Aorta (tissue), 5 donors: ENCODE measurements at regions not wholly inside any gene's neighbourhood (a gene's known extent, or its start where the extent isn't known, plus 50 kb on each side); places are given as distances from the start of the nearest gene placed in this dataset.
A peak's percentile ranks its signal among the peaks of the same experiment; 100 is the strongest.

Experiments used
- ATAC-seq: fragments of 200-7000 bp; cut with Tn5 transposase; one replicate; pipeline ENCODE4 v1.9.1; 2022; ENCODE audit warnings: moderate library complexity; ENCODE audit not compliant: low FRiP score
- DNase-seq, 2 donors: peaks; one replicate each; pipeline ENCODE4 v3.0.0-alpha.2; 2020
- H3K27ac ChIP-seq, 2 donors: one replicate each; pipeline ENCODE4 v1.5.1; 2013; ENCODE audit warnings: low read length in 2 of 2, mild to moderate bottlenecking in 2 of 2, moderate library complexity in 2 of 2, control low read depth in 1 of 2, inconsistent platforms in 1 of 2, low read depth in 1 of 2
- H3K27me3 ChIP-seq, 2 donors: one replicate each; pipeline ENCODE4 v1.6.1; 2013; ENCODE audit warnings: control low read depth in 1 of 2, low read length in 1 of 2, mild to moderate bottlenecking in 1 of 2, moderate library complexity in 1 of 2; ENCODE audit not compliant: insufficient read depth in 2 of 2, control insufficient read depth in 1 of 2
- H3K36me3 ChIP-seq, 2 donors: one replicate each; pipeline ENCODE4 v1.6.1; 2013; ENCODE audit warnings: control low read depth in 1 of 2, low read length in 1 of 2, mild to moderate bottlenecking in 1 of 2; ENCODE audit not compliant: insufficient read depth in 2 of 2, control insufficient read depth in 1 of 2
- H3K4me1 ChIP-seq, 2 donors: one replicate each; pipeline ENCODE4 v1.6.1; 2013; ENCODE audit warnings: low read length in 2 of 2, control low read depth in 1 of 2, mild to moderate bottlenecking in 1 of 2, moderate library complexity in 1 of 2; ENCODE audit not compliant: insufficient read depth in 2 of 2, control insufficient read depth in 1 of 2
- H3K4me3 ChIP-seq, 2 donors: one replicate each; pipeline ENCODE4 v1.5.1; 2013; ENCODE audit warnings: low read length in 2 of 2, control low read depth in 1 of 2, mild to moderate bottlenecking in 1 of 2
- H3K9me3 ChIP-seq: one replicate; pipeline ENCODE4 v1.6.1; 2013; ENCODE audit warnings: mild to moderate bottlenecking, low read length; ENCODE audit not compliant: control insufficient read depth
- WGBS, 2 donors: extraction: QIAGEN DNeasy Blood & Tissue Kit; methylation state at CpG; one replicate each; pipeline ENCODE4 v1.1.7; 2013; 5-methylcytosine and 5-hydroxymethylcytosine counted together
- intact Hi-C, 2 donors: fragments of 100-400 bp; cut with DNase I; formaldehyde crosslinking; loops; one replicate each; pipeline versions ENCODE4 v1.14.2 to v1.15.0; 2022
- donor health status: healthy with polysubstance abuse.
- donor health status: Bipolar disorder and iron deficiency.
- donor health status: DM: no; HTN: no; CAD: no.
- donor health status: DM: no; HTN: no; CAD: no.
- donor health status: DM: yes; HTN: yes; CAD: no.

DNA sequence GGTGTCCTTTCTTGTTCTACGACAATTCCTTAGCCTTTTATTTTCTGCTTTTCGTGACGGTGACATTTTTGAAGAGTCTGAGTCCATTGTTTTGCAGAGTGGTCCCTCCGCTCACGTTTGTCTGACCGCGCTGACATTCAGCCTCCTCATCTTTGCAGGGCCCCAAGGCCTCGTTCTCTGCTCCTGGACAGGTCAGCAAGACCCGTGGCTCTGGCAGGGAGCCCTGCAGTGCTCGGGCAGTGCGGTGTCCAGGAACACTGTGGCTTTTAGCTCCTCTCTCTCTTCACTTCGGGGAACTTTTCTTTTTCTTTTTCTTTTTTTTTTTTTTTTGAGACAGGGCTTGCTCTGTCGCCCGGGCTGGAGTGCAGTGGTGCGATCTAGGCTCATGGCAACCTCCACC, 142.5 kb downstream of the DNAJB6 start:
- ATAC-seq: no peak
- Histone ChIP-seq H3K36me3 (no peaks in the 10 kb centered on the region), H3K4me1 (no peaks in the 10 kb centered on the region), H3K4me3 (no peak overlapping the region), H3K27me3 (no peaks in the 10 kb centered on the region), H3K27ac (no peak overlapping the region), H3K9me3 (no peaks in the 10 kb centered on the region)
- WGBS, 2 donors: 74 to 78% methylated on average over 15 of the region's 15 CpGs
- peak in 1 of 2 donors; percentile 40 for DNase-seq
- intact Hi-C loops: no loop called here

GRCh38 chr7:157480371-157481050, 143.7 kb downstream of the DNAJB6 start:
- DNase-seq: peak in 1 of 2 donors; percentile 41
- Histone ChIP-seq H3K27me3 (no peaks in the 10 kb centered on the region), H3K9me3 (no peaks in the 10 kb centered on the region), H3K27ac (no peak overlapping the region), H3K4me1 (no peaks in the 10 kb centered on the region), H3K36me3 (no peaks in the 10 kb centered on the region), H3K4me3 (no peak overlapping the region)
- WGBS, 2 donors: 78 to 83% methylated on average over 20 of the region's 20 CpGs
- intact Hi-C loops: no loop called here
- ATAC-seq: no peak

GRCh38 chr7:157481389-157481788, 144.6 kb downstream of the DNAJB6 start:
- 92 to 97% methylated on average over 6 of the region's 6 CpGs for WGBS, 2 donors
- intact Hi-C loops: no loop called here
- Histone ChIP-seq H3K9me3 (no peaks in the 10 kb centered on the region), H3K36me3 (no peaks in the 10 kb centered on the region), H3K27me3 (no peaks in the 10 kb centered on the region), H3K4me3 (no peak overlapping the region), H3K4me1 (no peaks in the 10 kb centered on the region), H3K27ac (no peak overlapping the region)
- ATAC-seq (no peak), DNase-seq (peak in 1 of 2 donors; percentile 5)

GRCh38 chr7:157482025-157482424, 145.2 kb downstream of the DNAJB6 start:
- 97 to 98% methylated on average over 8 of the region's 8 CpGs for WGBS, 2 donors
- no peak for ATAC-seq

GRCh38 chr7:157482517-157483087, 145.8 kb downstream of the DNAJB6 start:
- no peaks in the 10 kb centered on the region for H3K27me3 ChIP-seq
- no peak for DNase-seq
- H3K4me1 ChIP-seq: no peaks in the 10 kb centered on the region
- no peaks in the 10 kb centered on the region for H3K36me3 ChIP-seq
- no peak overlapping the region for H3K4me3 ChIP-seq
- WGBS, 2 donors: 21 to 50% methylated on average over 4 to 7 of the region's 7 CpGs
- intact Hi-C loops: no loop called here
- ATAC-seq: no peak
- H3K9me3 ChIP-seq: no peaks in the 10 kb centered on the region
- no peak overlapping the region for H3K27ac ChIP-seq

More at GRCh38 chr7:157482025-157482424, 145.2 kb downstream of the DNAJB6 start:
- Histone ChIP-seq H3K27me3 (no peaks in the 10 kb centered on the region), H3K36me3 (no peaks in the 10 kb centered on the region), H3K4me1 (no peaks in the 10 kb centered on the region), H3K27ac (no peak overlapping the region), H3K4me3 (no peak overlapping the region), H3K9me3 (no peaks in the 10 kb centered on the region)
- intact Hi-C loops: no loop called here
- DNase-seq: no peak

GRCh38 chr7:157483515-157483914, 146.7 kb downstream of the DNAJB6 start:
- H3K4me3 ChIP-seq: no peak overlapping the region
- no peaks in the 10 kb centered on the region for H3K4me1 ChIP-seq
- H3K9me3 ChIP-seq: no peaks in the 10 kb centered on the region
- no peaks in the 10 kb centered on the region for H3K27me3 ChIP-seq
- intact Hi-C loops: no loop called here
- H3K36me3 ChIP-seq: no peaks in the 10 kb centered on the region
- DNase-seq (peak in 1 of 2 donors; percentile 77), ATAC-seq (no peak)
- 73 to 81% methylated on average over 24 to 27 of the region's 27 CpGs for WGBS, 2 donors
- H3K27ac ChIP-seq: no peak overlapping the region

GRCh38 chr7:157483971-157484410, 147.2 kb downstream of the DNAJB6 start:
- Histone ChIP-seq H3K4me1 (no peaks in the 10 kb centered on the region), H3K36me3 (no peaks in the 10 kb centered on the region), H3K4me3 (no peak overlapping the region), H3K27me3 (no peaks in the 10 kb centered on the region), H3K27ac (no peak overlapping the region), H3K9me3 (no peaks in the 10 kb centered on the region)
- ATAC-seq (no peak), DNase-seq (peak in 1 of 2 donors; percentile 64)
- intact Hi-C loops: no loop called here
- 76 to 82% methylated on average over 10 to 11 of the region's 11 CpGs for WGBS, 2 donors

DNA sequence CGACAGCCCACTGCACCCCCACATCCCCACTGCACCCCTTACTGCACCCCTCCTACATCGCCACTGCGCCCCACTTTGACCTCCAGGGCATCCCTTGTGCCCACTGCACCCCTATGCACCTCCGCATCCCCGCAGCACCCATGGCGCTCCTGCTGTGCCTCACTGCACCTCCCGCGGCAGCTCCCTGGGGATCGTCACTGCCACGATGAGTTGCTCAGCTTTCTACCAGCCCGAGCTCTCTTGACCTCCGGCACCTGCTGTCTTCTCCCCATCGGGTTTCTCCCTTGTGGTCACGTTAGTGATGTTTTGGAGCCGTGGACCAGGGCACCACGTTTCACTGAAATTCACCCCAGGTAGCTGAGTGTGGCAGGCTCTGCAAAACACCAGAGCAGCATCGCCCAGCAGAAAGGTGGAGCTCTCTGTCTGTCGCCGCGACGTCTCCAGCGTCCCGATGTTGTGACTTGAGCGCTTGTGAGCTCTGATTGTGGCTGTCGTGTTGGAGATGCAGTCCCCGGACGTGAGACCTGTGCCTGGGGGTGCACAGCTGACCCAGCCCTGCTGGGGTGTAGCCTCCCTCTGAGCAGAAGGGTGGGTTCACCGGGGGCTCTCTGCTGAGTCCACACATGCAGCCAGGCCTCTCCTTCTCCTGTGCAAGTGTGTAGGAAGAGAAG, 147.7 kb downstream of the DNAJB6 start:
- Histone ChIP-seq H3K36me3 (no peaks in the 10 kb centered on the region), H3K4me3 (no peak overlapping the region), H3K9me3 (no peaks in the 10 kb centered on the region), H3K27me3 (no peaks in the 10 kb centered on the region), H3K4me1 (no peaks in the 10 kb centered on the region), H3K27ac (no peak overlapping the region)
- intact Hi-C loops: no loop called here
- DNase-seq: peak in 1 of 2 donors; percentile 62
- 84 to 85% methylated on average over 28 of the region's 28 CpGs for WGBS, 2 donors
- peak; percentile 34 for ATAC-seq
